Type B pancreatic cell (in vitro differentiated cells): ENCODE measurements at regions not wholly inside any gene's neighbourhood (a gene's known extent, or its start where the extent isn't known, plus 50 kb on each side); places are given as distances from the start of the nearest gene placed in this dataset.

Source experiments
- DNase-seq: peaks from one replicate; pipeline ENCODE4 v3.0.0; 2021; ENCODE audit warnings: mixed read lengths; ENCODE audit not compliant: unreplicated experiment; ENCODE audit errors: extremely low spot score
- H3K27ac Mint-ChIP-seq: 2 replicates; pipeline ENCODE4 v1.8.0; 2021; ENCODE audit warnings: mild to moderate bottlenecking, mixed read lengths
- H3K27me3 Mint-ChIP-seq: 2 replicates; pipeline ENCODE4 v1.8.0; 2021; ENCODE audit warnings: mixed read lengths
- H3K36me3 Mint-ChIP-seq: 2 replicates; pipeline ENCODE4 v1.8.0; 2021; ENCODE audit warnings: mixed read lengths
- H3K4me1 Mint-ChIP-seq: one replicate; pipeline ENCODE4 v1.8.0; 2021; ENCODE audit warnings: mixed read lengths; ENCODE audit not compliant: unreplicated experiment
- H3K4me3 Mint-ChIP-seq: 2 replicates; pipeline ENCODE4 v1.8.0; 2021; ENCODE audit warnings: mild to moderate bottlenecking, mixed read lengths
- H3K9me3 Mint-ChIP-seq: 2 replicates; pipeline ENCODE4 v1.8.0; 2021; ENCODE audit warnings: mixed read lengths
- TF ChIP-seq, protein P1 (sequence below): fragments of 200-600 bp; sonication (generic); conservative IDR thresholded peaks from 2 replicates; pipeline ENCODE4 v1.5.0; 2021; ENCODE audit warnings: antibody characterized with exemption, mild to moderate bottlenecking

DNA sequence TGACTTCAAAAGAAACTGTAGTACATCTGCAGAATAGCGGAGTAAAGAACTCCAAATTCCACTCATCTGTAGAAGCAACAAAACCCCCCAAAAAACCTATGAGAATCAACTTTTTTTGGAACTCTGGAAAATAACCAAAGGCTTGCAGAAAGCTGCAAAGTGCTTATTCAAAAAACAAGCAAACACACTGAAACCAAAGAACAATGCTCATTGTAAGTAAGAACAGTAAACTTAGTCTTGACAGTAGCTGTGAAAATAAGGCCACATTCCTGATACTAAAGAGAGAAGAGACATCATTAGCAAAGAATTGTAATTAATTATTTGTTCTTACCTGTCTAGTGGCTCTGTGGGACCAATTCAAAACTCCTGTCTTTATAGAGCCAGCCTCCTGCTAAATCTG is 534.3 kb upstream of the C16orf82 start:
- H3K4me3 Mint-ChIP-seq = no peak overlapping the region
- no peaks in the 10 kb centered on the region for H3K9me3 Mint-ChIP-seq
- no peak for DNase-seq
- TF ChIP-seq, protein P1, sequence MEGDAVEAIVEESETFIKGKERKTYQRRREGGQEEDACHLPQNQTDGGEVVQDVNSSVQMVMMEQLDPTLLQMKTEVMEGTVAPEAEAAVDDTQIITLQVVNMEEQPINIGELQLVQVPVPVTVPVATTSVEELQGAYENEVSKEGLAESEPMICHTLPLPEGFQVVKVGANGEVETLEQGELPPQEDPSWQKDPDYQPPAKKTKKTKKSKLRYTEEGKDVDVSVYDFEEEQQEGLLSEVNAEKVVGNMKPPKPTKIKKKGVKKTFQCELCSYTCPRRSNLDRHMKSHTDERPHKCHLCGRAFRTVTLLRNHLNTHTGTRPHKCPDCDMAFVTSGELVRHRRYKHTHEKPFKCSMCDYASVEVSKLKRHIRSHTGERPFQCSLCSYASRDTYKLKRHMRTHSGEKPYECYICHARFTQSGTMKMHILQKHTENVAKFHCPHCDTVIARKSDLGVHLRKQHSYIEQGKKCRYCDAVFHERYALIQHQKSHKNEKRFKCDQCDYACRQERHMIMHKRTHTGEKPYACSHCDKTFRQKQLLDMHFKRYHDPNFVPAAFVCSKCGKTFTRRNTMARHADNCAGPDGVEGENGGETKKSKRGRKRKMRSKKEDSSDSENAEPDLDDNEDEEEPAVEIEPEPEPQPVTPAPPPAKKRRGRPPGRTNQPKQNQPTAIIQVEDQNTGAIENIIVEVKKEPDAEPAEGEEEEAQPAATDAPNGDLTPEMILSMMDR = no peak
- H3K4me1 Mint-ChIP-seq = no peaks in the 10 kb centered on the region
- H3K27me3 Mint-ChIP-seq = no peaks in the 10 kb centered on the region
- H3K27ac Mint-ChIP-seq = no peak overlapping the region
- H3K36me3 Mint-ChIP-seq = no peaks in the 10 kb centered on the region

DNA sequence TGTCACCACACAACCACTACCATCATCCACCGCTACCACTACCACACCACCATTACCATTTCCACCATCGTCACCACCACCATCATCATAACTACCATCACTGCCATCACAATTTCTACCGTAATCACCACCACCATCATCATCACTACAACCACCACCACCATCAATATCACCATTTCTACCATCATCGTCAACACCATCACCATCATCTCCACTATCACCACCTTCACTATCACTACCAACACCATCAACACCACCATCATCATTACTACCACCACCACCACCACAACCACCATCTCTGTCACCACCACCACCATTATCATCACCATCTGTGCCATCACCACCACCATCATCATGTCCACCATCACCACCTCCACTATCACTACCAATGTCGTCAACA is 524.5 kb upstream of the C16orf82 start:
- Mint-ChIP-seq H3K27ac (no peak overlapping the region), H3K4me1 (no peaks in the 10 kb centered on the region), H3K9me3 (no peaks in the 10 kb centered on the region), H3K36me3 (no peaks in the 10 kb centered on the region), H3K27me3 (no peaks in the 10 kb centered on the region), H3K4me3 (no peak overlapping the region)
- TF ChIP-seq, protein P1 = no peak
- DNase-seq = no peak

- Mint-ChIP-seq H3K27me3 (peaks cover 4% of the 10 kb centered on the region), H3K4me3 (no peak overlapping the region), H3K36me3 (no peaks in the 10 kb centered on the region), H3K9me3 (no peaks in the 10 kb centered on the region), H3K4me1 (no peaks in the 10 kb centered on the region), H3K27ac (no peak overlapping the region)
- TF ChIP-seq, protein P1 = no peak
- DNase-seq = no peak
These were observed 520.2 kb upstream of the C16orf82 start for GRCh38 chr16:26546573-26546972.

GRCh38 chr16:26547681-26548080 is 519.0 kb upstream of the C16orf82 start:
- H3K4me1 Mint-ChIP-seq = no peaks in the 10 kb centered on the region
- no peak overlapping the region for H3K4me3 Mint-ChIP-seq
- TF ChIP-seq, protein P1 = no peak
- no peak for DNase-seq
- H3K9me3 Mint-ChIP-seq = no peaks in the 10 kb centered on the region
- no peak overlapping the region for H3K27ac Mint-ChIP-seq
- peaks cover 4% of the 10 kb centered on the region for H3K27me3 Mint-ChIP-seq
- H3K36me3 Mint-ChIP-seq = no peaks in the 10 kb centered on the region

DNA sequence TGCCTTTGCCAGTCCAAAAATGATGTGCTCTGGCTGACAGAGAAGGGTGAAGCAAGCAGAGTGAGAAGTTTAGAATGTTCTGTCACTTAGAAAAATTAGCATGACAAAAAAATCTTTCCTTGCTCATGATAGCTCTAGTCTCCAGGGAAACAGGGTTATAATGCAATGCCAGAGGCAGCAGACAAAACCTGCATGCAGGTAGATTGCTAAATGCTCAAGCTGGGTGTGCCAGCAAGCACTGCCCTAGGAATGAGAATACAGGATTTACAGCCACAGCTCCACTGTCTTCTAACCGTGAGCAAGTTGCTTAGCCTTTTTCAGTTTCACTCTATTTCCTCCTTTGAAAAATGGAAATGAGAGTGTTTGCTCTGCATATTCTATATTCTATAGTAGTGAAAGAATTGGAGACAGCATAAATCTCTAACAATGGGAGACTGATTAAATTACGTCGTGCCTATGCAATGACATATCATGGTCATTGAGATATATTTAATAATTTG is 516.6 kb upstream of the C16orf82 start:
- no peaks in the 10 kb centered on the region for H3K4me1 Mint-ChIP-seq
- H3K27ac Mint-ChIP-seq = peak overlapping the region; percentile 94
- peak overlapping the region; percentile 61 for H3K4me3 Mint-ChIP-seq
- no peaks in the 10 kb centered on the region for H3K36me3 Mint-ChIP-seq
- H3K9me3 Mint-ChIP-seq = no peaks in the 10 kb centered on the region
- DNase-seq = no peak
- peaks cover 4% of the 10 kb centered on the region for H3K27me3 Mint-ChIP-seq
- TF ChIP-seq, protein P1 = no peak

- no peaks in the 10 kb centered on the region for H3K4me1 Mint-ChIP-seq
- H3K27me3 Mint-ChIP-seq = peaks cover 9% of the 10 kb centered on the region
- peak overlapping the region; percentile 50 for H3K27ac Mint-ChIP-seq
- H3K9me3 Mint-ChIP-seq = no peaks in the 10 kb centered on the region
- no peak for DNase-seq
- H3K4me3 Mint-ChIP-seq = peak overlapping the region; percentile 0
- no peaks in the 10 kb centered on the region for H3K36me3 Mint-ChIP-seq
- TF ChIP-seq, protein P1 = no peak
These were observed 512.7 kb upstream of the C16orf82 start for GRCh38 chr16:26554030-26554429.
